ENCODE measurements at regions not wholly inside any gene's neighbourhood (a gene's known extent, or its start where the extent isn't known, plus 50 kb on each side); places are given as distances from the start of the nearest gene placed in this dataset.
"Not testable (repeated sequence)": the region's sequence is repeated elsewhere in the genome, so short reads cannot be mapped to it uniquely, and the experiment has no call there.

GRCh38 chr15:99485992-99486370 is 79.8 kb upstream of the MEF2A start:
- DNase-seq: no peak

- DNase-seq: peak; percentile 89
Measured at GRCh38 chr15:99486371-99487336, 79.1 kb upstream of the MEF2A start.

- DNase-seq: no peak
Measured at GRCh38 chr15:99487337-99487730, 78.5 kb upstream of the MEF2A start.

GRCh38 chr15:99492275-99492674 is 73.5 kb upstream of the MEF2A start:
- no peak for DNase-seq

- DNase-seq: no peak
Measured at GRCh38 chr15:99492716-99493115, 73.1 kb upstream of the MEF2A start.

GRCh38 chr15:99493461-99493860 is 72.3 kb upstream of the MEF2A start:
- no peak for DNase-seq

- not testable (repeated sequence) for DNase-seq
Measured at GRCh38 chr15:99494536-99495233, 71.1 kb upstream of the MEF2A start.

- DNase-seq: no peak
Measured at GRCh38 chr15:99495430-99496301, 70.1 kb upstream of the MEF2A start.

GRCh38 chr15:99496302-99496629 is 69.5 kb upstream of the MEF2A start:
- no peak for DNase-seq

GRCh38 chr15:99502182-99502581 is 63.6 kb upstream of the MEF2A start:
- DNase-seq: no peak

- no peak for DNase-seq
Measured at GRCh38 chr15:99502661-99503060, 63.1 kb upstream of the MEF2A start.

- DNase-seq: no peak
Measured at GRCh38 chr15:99503411-99503810, 62.4 kb upstream of the MEF2A start.

- no peak for DNase-seq
Measured at GRCh38 chr15:99504071-99504822, 61.5 kb upstream of the MEF2A start.

GRCh38 chr15:99504823-99505551 is 60.8 kb upstream of the MEF2A start:
- DNase-seq: peak; percentile 19

- peak; percentile 11 for DNase-seq
Measured at GRCh38 chr15:99506399-99506798, 59.4 kb upstream of the MEF2A start.

GRCh38 chr15:99507016-99507503 is 58.7 kb upstream of the MEF2A start:
- DNase-seq: no peak

GRCh38 chr15:99507504-99508310 is 58.1 kb upstream of the MEF2A start:
- peak; percentile 73 for DNase-seq

- DNase-seq: no peak
Measured at GRCh38 chr15:99508311-99508645, 57.5 kb upstream of the MEF2A start.

- DNase-seq: no peak
Measured at GRCh38 chr15:99508852-99509251, 56.9 kb upstream of the MEF2A start.

- DNase-seq: no peak
Measured at GRCh38 chr15:99509686-99510461, 55.9 kb upstream of the MEF2A start.
